ENCODE measurements at regions not wholly inside any gene's neighbourhood (a gene's known extent, or its start where the extent isn't known, plus 50 kb on each side); places are given as distances from the start of the nearest gene placed in this dataset.
"Not testable (repeated sequence)": the region's sequence is repeated elsewhere in the genome, so short reads cannot be mapped to it uniquely, and the experiment has no call there.

- no peak for DNase-seq (ENCODE audit: low read depth in 1 of 2, low spot score in 1 of 2)
Observed at GRCh38 chr1:234833646-234834045, 223.7 kb upstream of the IRF2BP2 start.

- DNase-seq (ENCODE audit: low read depth in 1 of 2, low spot score in 1 of 2), result no peak
Observed at GRCh38 chr1:234833118-234833517, 223.1 kb upstream of the IRF2BP2 start.

GRCh38 chr1:234827656-234828055, 217.7 kb upstream of the IRF2BP2 start:
- DNase-seq (ENCODE audit: low read depth in 1 of 2, low spot score in 1 of 2), result no peak

GRCh38 chr1:234827181-234827580, 217.2 kb upstream of the IRF2BP2 start:
- no peak for DNase-seq (ENCODE audit: low read depth in 1 of 2, low spot score in 1 of 2)

GRCh38 chr1:234826352-234826751, 216.4 kb upstream of the IRF2BP2 start:
- DNase-seq (ENCODE audit: low read depth in 1 of 2, low spot score in 1 of 2), result no peak

GRCh38 chr1:234825498-234826165, 215.7 kb upstream of the IRF2BP2 start:
- DNase-seq (ENCODE audit: low read depth in 1 of 2, low spot score in 1 of 2), result no peak

GRCh38 chr1:234824836-234825235, 214.9 kb upstream of the IRF2BP2 start:
- not testable (repeated sequence) for DNase-seq (ENCODE audit: low read depth in 1 of 2, low spot score in 1 of 2)

GRCh38 chr1:234823191-234824176, 213.5 kb upstream of the IRF2BP2 start:
- DNase-seq (ENCODE audit: low read depth in 1 of 2, low spot score in 1 of 2), result no peak

GRCh38 chr1:234821840-234822239, 211.9 kb upstream of the IRF2BP2 start:
- DNase-seq (ENCODE audit: low read depth in 1 of 2, low spot score in 1 of 2), result no peak

GRCh38 chr1:234820597-234820996, 210.6 kb upstream of the IRF2BP2 start:
- no peak for DNase-seq (ENCODE audit: low read depth in 1 of 2, low spot score in 1 of 2)

- DNase-seq (ENCODE audit: low read depth in 1 of 2, low spot score in 1 of 2), result not testable (repeated sequence)
Observed at GRCh38 chr1:234819845-234820244, 209.9 kb upstream of the IRF2BP2 start.

- DNase-seq (ENCODE audit: low read depth in 1 of 2, low spot score in 1 of 2), result not testable (repeated sequence)
Observed at GRCh38 chr1:234818040-234818387, 208.0 kb upstream of the IRF2BP2 start.

- DNase-seq (ENCODE audit: low read depth in 1 of 2, low spot score in 1 of 2), result not testable (repeated sequence)
Observed at GRCh38 chr1:234817313-234818039, 207.5 kb upstream of the IRF2BP2 start.

GRCh38 chr1:234816864-234817263, 206.9 kb upstream of the IRF2BP2 start:
- not testable (repeated sequence) for DNase-seq (ENCODE audit: low read depth in 1 of 2, low spot score in 1 of 2)

GRCh38 chr1:234816186-234816851, 206.3 kb upstream of the IRF2BP2 start:
- DNase-seq (ENCODE audit: low read depth in 1 of 2, low spot score in 1 of 2), result not testable (repeated sequence)

- not testable (repeated sequence) for DNase-seq (ENCODE audit: low read depth in 1 of 2, low spot score in 1 of 2)
Observed at GRCh38 chr1:234815295-234815815, 205.4 kb upstream of the IRF2BP2 start.

- DNase-seq (ENCODE audit: low read depth in 1 of 2, low spot score in 1 of 2), result not testable (repeated sequence)
Observed at GRCh38 chr1:234814235-234814634, 204.3 kb upstream of the IRF2BP2 start.

- DNase-seq (ENCODE audit: low read depth in 1 of 2, low spot score in 1 of 2), result not testable (repeated sequence)
Observed at GRCh38 chr1:234811824-234812223, 201.8 kb upstream of the IRF2BP2 start.

GRCh38 chr1:234810726-234811125, 200.7 kb upstream of the IRF2BP2 start:
- DNase-seq (ENCODE audit: low read depth in 1 of 2, low spot score in 1 of 2), result not testable (repeated sequence)

GRCh38 chr1:234809854-234810245, 199.9 kb upstream of the IRF2BP2 start:
- not testable (repeated sequence) for DNase-seq (ENCODE audit: low read depth in 1 of 2, low spot score in 1 of 2)
